ENCODE measurements at regions not wholly inside any gene's neighbourhood (a gene's known extent, or its start where the extent isn't known, plus 50 kb on each side); places are given as distances from the start of the nearest gene placed in this dataset.

GRCh38 chr9:76559286-76559685, 100.3 kb downstream of the GCNT1 start:
- CTCF ChIA-PET, result no interaction called here

More at GRCh38 chr9:76559286-76559685, 100.3 kb downstream of the GCNT1 start:
- no peak overlapping the region for H2BK120ac ChIP-seq (ENCODE audit: low read depth, low read length)
- H3K79me1 ChIP-seq (ENCODE audit: low read depth in 1 of 2, low read length in 2 of 2), result no peaks in the 10 kb centered on the region
- ATAC-seq (ENCODE audit: low read depth) (no peak), DNase-seq (no peak)
- H2BK20ac ChIP-seq (ENCODE audit: low read depth, low read length), result no peak overlapping the region
- H3K9ac ChIP-seq (ENCODE audit: low read depth, low read length), result no peak overlapping the region
- H3K4ac ChIP-seq (ENCODE audit: low read depth, low read length), result no peak overlapping the region
- no TSS peak for BruUV-seq (replicated peaks)
- H3K4me1 ChIP-seq (ENCODE audit: control insufficient read depth, insufficient read depth, low read length), result peaks cover 3% of the 10 kb centered on the region; the same call in 1 of the 2 replicates
- no peak overlapping the region for H3K18ac ChIP-seq (ENCODE audit: low read depth, low read length)
- H4K91ac ChIP-seq (ENCODE audit: insufficient read depth, low read depth, low read length), result no peak overlapping the region
- no peak overlapping the region for H3K14ac ChIP-seq (replicated peaks; ENCODE audit: low read depth, low read length)
- intact Hi-C loops (cut with micrococcal nuclease), result no loop called here
- H2AK5ac ChIP-seq (ENCODE audit: low read depth, low read length), result no peak overlapping the region
- H3K9me3 ChIP-seq (ENCODE audit: control insufficient read depth, insufficient read depth, low read length), result no peaks in the 10 kb centered on the region
- H3K27ac ChIP-seq (ENCODE audit: insufficient read depth, low read length), result no peak overlapping the region
- no peak overlapping the region for H3K56ac ChIP-seq (ENCODE audit: extremely low read depth, insufficient read depth, low read length)
- H2BK15ac ChIP-seq (ENCODE audit: low read depth, low read length), result no peak overlapping the region
- H2AFZ ChIP-seq (replicated peaks; ENCODE audit: low read length, poor library complexity), result no peak overlapping the region
- H3K27me3 ChIP-seq (ENCODE audit: control insufficient read depth, insufficient read depth, low read length), result no peaks in the 10 kb centered on the region
- no peak overlapping the region for H2AK9ac ChIP-seq (replicated peaks; ENCODE audit: low read depth, low read length, poor library complexity)
- H3K4me3 ChIP-seq (ENCODE audit: insufficient read depth, low read depth, low read length), result no peak overlapping the region
- H3K9me1 ChIP-seq (ENCODE audit: insufficient read depth, low read length), result no peaks in the 10 kb centered on the region
- in situ Hi-C loops (cut with MboI; ENCODE audit: low sequenced_read_pairs), result no loop called here
- no peak overlapping the region for H4K8ac ChIP-seq (ENCODE audit: low read depth in 2 of 2, low read length in 2 of 2)
- no peak overlapping the region for H3K4me2 ChIP-seq (ENCODE audit: low read depth, low read length)
- H4K5ac ChIP-seq (ENCODE audit: low read depth, low read length), result no peak overlapping the region
- POLR2A ChIA-PET (ENCODE audit: unreplicated experiment), result no interaction called here
- H3K23ac ChIP-seq (ENCODE audit: low read depth, low read length), result no peak overlapping the region
- TF ChIP-seq SMC3 (IDR thresholded peaks at IDR 0.05; ENCODE audit: low read depth, low read length), result no peak
- TF ChIP-seq FOS (IDR thresholded peaks at IDR 0.05; ENCODE audit: low read depth, low read length), result no peak
- no peak for TF ChIP-seq RAD21 (IDR thresholded peaks at IDR 0.05; ENCODE audit: low read length)
- no peak for TF ChIP-seq MAFK (IDR thresholded peaks at IDR 0.05; ENCODE audit: low read depth, low read length)
- no peak overlapping the region for H2BK5ac ChIP-seq (ENCODE audit: low read depth, low read length, poor library complexity, severe bottlenecking)
- no peaks in the 10 kb centered on the region for H3K36me3 ChIP-seq (ENCODE audit: control insufficient read depth, insufficient read depth, low read length)
- no peaks in the 10 kb centered on the region for H4K20me1 ChIP-seq (ENCODE audit: insufficient read depth, low read length)
- dilution Hi-C loops (cut with HindIII; ENCODE audit: low sequenced_read_pairs, unreplicated experiment), result no loop called here
